Hematopoietic multipotent progenitor cell treated with erythropoietin and hydrocortisone succinate and interleukin-3 and kit ligand, for 6 days (in vitro differentiated cells): ENCODE measurements at regions not wholly inside any gene's neighbourhood (a gene's known extent, or its start where the extent isn't known, plus 50 kb on each side); places are given as distances from the start of the nearest gene placed in this dataset.
"Not testable (repeated sequence)": the region's sequence is repeated elsewhere in the genome, so short reads cannot be mapped to it uniquely, and the experiment has no call there.

Experiments
- DNase-seq: peaks from one replicate; pipeline ENCODE4 v3.0.0-alpha.2; 2015

- DNase-seq = no peak
These were observed 766.3 kb downstream of the DNAJB9 start for GRCh38 chr7:109335951-109336350.

DNA sequence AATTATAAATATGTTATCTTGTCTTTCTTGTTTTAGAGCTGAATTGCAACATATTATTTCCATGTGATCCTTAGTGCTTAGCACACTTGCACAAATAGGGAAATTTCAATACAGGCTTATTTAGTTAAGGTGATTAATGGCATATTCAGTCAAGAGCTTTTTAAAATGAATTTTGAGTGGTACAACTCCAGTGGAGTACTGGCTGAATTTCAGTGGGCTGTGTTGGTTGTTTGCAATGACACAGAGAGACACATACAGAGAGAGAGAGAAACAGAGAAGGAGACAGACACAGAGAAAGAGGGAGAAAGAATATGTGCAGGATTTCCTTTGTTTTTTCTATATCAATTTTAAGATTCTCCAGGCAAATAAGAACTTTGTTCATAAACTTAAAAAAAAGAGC lies 766.9 kb downstream of the DNAJB9 start:
- no peak for DNase-seq

DNA sequence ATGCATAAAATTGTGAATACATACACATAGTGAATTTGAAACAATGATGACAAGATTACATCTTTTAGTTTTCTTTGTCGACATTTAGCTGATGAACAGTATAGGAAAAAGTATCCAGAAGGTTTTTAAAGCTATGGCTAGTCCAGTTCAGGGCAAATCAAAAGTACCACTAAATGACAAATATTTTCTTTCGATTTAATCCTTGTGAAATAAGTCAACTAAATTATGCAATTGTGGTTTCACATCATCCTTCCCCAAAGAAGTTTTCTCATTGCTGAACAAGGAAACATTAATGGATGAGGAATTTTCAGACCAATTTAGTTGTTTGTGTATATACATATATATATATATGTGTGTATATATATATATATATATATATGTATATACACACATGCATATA lies 774.0 kb downstream of the DNAJB9 start:
- no peak for DNase-seq

GRCh38 chr7:109351493-109351892 lies 781.8 kb downstream of the DNAJB9 start:
- DNase-seq = no peak

DNA sequence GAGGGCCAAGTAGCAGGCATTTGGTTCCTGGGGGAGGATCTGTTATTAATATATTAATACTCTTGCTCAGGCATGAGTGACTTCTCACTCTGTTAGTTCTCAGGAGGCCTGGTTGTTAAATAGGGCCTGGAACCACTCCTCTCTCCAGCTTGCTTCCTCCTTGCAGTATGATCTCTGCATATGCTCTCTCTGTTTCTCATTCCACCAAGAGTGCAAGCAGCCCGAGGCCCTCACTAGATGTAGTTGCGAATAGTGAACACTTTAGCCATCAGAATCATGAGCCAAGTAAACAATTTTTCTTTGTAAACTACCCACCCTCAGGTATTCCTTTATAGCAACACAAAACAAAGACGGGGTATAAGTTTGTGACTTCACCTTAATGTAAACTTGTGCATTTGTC lies 784.3 kb downstream of the DNAJB9 start:
- no peak for DNase-seq

GRCh38 chr7:109354552-109354951 lies 784.9 kb downstream of the DNAJB9 start:
- no peak for DNase-seq

DNA sequence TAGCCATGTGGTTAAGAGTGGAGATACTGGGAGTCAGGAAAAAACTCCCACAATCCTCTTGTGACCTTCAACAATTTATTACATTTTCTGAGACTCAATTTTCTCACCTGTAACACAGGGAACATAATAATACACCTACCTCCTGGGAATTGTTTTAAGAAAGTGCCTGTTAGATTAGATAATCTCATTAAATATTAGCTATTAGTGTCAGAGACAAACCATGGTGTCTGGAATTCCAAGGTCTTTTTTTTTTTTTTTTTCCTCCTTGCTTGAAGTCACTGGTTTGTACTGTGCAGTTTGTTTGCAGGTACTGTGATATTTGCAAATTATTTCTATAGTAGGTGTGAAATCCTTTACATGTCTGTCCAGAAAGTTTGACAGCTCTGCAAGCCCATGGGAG lies 806.1 kb downstream of the DNAJB9 start:
- DNase-seq = no peak

- no peak for DNase-seq
These were observed 806.9 kb downstream of the DNAJB9 start for GRCh38 chr7:109376576-109376975.

DNA sequence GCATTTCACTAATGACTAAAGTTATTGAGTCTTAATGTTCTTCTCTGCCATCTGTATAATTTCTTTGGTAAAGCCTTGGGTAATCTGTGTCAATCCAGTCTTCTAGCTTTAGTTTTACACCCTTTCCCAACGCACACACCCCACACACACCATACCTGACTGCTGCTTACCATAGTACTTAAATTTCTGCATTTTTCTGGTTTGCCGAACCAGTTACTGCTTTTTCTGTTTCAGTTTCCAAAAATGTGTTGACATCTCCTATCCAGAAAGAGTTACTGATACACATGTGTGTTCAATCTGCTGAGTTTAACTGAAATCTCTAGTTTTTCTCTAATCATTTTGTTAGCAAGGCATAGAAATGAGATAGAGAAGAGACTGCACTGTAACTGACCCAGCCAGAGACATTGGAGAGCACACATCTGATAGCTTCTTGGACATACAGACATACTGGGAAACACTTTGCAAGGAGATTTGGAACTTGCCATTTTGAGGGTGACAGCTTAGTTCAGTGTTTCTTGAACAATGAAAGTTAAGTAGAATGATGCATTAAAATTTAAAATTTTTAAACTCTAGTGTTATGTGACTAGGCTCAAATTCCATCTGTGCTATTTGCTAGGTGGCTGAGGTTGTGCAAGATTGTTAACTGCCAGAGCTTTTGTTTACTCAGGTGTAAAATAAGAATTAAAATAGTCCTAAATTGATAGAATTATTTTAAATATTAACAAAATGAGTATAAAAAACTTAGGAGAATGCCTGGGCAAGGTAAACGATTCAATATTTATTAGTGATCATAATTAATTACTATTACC lies 807.6 kb downstream of the DNAJB9 start:
- no peak for DNase-seq

DNA sequence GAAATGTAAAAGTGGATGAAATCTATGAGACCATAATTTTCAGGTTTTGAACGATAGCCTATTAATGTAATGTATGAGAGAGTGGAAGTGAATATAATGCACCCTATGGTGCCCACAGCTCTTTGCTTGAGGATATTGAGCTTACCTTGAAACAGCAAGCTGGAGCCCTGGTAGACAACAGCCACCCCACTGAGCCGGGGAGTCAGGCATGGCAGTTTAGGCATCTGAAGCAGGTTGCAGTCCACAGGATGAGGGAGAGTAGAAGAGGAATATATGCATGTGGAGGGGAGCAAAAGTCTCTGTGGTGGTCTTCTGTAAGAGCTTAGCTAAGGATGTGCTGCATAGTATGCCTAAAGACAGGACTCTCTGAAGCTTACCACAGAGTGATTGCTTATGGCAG lies 817.3 kb downstream of the DNAJB9 start:
- no peak for DNase-seq

GRCh38 chr7:109387530-109387929 lies 817.9 kb downstream of the DNAJB9 start:
- DNase-seq = no peak

- DNase-seq = no peak
These were observed 821.6 kb downstream of the DNAJB9 start for GRCh38 chr7:109391240-109391639.

- no peak for DNase-seq
These were observed 832.4 kb downstream of the DNAJB9 start for GRCh38 chr7:109402107-109402506.

GRCh38 chr7:109407756-109408155 lies 838.1 kb downstream of the DNAJB9 start:
- DNase-seq = no peak

DNA sequence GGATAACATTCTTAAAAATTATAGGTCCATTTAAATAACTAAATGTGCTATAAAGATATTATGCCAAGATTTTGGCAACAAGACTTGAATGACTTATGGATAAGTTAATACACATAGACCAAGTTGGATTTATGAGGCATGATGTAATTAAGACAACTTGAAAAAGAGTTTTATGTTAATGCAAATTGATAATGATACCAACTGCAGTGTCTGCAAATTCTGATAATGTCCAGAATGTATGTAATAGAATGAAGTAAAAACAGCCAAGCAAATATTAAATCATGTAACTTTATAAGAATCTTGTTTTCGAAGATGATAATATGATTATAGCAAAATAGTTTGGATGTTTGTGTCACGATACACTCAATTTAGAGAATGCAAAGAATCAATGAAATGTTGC lies 868.3 kb downstream of the DNAJB9 start:
- DNase-seq = no peak

DNA sequence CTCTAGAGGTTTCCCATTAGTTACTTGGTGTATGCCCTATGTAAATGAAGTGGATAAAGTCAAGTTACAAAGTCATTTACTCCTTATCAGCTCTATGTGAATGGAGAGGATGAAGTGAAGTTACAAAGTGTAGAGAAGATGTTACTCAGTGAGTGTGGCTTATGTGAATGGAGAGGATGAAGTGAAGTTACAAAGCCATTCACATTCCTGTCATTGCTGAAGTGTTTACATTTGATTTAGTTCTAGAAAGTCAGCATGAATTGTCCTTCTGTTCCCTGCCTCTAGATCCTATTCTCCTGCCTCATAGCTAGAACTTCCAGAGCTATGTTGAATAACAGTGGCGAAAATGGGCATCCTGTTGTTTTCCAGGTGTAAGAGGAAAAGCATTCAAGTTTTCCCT lies 880.1 kb downstream of the DNAJB9 start:
- no peak for DNase-seq

DNA sequence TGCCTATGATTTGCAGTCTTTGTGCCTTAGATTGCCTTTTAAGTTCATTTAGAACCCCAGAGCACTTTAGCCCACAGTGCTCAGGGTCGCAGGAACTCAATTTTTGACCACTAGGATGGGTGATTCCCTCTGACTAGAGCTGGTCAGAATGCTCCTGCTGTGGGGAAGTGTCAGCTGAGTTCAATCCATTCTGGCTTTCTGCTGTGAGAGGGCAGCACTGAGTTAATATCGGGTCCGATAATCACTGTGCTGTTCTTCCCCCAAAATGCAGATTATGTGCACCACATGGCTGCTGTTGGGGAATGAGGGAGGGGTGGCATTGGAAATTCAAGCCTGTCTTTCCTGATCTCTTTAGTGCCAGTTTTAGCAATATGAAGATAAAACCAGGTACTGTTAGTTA lies 886.4 kb downstream of the DNAJB9 start:
- DNase-seq = no peak

- no peak for DNase-seq
These were observed 890.6 kb downstream of the DNAJB9 start for GRCh38 chr7:109460296-109460695.

DNA sequence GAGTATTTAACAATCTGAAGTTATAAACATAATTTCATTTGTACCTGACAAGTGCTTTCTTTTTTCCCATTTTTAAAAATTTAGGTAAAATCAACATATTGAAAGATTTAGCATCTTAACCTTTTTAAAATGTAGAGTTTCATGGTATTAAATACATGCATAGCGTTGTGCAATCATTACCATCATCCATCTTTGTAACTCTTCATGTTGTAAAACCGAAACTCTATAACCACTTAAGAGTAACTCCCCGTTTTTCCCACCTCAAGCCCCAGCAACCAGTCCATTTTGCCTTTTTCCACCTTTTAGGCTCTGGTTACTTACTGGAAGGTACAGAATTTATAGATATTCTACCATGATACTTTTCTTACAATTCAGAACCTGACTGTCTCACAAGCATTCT lies 892.5 kb downstream of the DNAJB9 start:
- DNase-seq = no peak

DNA sequence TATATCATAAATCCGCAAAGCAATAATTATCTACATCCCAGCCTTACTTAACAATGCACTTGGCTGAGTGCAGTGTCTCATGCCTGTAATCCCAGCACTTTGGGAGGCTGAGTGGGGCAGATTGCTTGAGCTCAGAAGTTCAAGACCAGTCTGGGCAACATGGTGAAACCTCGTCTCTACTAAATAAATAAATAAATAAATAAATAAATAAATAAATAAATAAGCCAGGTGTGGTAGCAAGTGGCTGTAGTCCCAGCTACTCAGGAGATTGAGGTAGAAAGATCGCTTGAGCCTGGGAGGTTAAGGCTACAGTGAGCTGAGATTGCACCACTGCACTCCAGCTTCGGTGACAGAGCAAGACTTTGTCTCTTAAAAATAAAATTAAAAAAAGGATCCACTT lies 898.1 kb downstream of the DNAJB9 start:
- DNase-seq = not testable (repeated sequence)

DNA sequence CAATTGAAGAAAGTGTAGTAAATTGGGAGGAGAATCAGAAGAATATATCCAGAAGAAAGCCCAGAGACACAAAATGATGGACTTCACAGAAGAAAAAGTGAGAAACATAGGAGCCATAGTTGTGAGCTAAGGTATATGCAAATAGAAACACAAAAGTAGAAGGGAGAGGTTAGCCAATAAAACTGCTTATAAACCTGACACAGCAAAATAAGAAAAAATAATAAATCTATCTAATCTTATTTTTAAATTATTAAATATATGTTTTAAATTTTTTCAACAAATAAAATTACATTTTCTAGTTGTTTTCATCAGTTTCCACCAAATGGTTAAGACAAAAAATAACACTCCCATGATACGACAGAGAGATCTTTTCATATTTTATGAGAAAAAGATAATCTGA lies 903.5 kb downstream of the DNAJB9 start:
- DNase-seq = no peak

DNA sequence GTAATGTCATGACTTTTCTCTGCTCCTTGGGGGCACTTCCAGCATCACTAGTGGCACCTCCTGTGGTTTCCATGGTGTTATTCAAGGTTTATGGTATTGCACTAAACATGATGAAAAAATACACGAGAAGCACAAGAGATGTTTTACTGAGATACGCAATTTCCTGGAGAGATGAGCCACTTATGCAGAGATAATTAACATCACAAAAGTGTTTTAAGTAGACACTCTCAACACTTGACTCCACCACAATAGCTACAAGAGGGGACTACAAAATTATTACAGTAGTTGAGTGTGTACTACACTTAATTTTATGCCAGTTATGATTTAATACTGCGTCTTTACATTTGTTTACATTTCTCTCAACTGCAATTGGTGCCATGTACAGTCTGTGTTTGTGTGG lies 906.7 kb downstream of the DNAJB9 start:
- no peak for DNase-seq

DNA sequence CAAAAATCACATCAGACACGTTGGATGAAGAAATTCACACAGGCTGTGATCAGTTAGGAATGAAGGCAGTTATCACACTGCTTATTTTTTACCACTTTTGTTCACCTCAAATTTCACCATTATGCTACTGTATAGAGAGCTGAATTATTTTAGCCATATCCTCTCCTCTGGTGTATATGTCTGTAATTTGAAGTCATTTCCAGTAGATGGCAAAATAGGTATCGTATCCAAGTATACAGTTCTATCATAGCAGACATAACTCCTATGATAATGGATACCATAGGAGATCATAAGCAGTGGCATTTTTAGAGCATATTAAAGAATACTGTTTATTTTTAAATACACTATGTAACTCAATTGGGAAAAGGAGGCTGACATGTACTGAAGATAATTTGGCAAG lies 909.7 kb downstream of the DNAJB9 start:
- DNase-seq = peak; percentile 2

- not testable (repeated sequence) for DNase-seq
These were observed 920.9 kb downstream of the DNAJB9 start for GRCh38 chr7:109490607-109491006.

- no peak for DNase-seq
These were observed 927.4 kb downstream of the DNAJB9 start for GRCh38 chr7:109497053-109497452.
